Stimulated activated naive CD8-positive, alpha-beta T cell treated with anti-CD3 and anti-CD28 coated beads, Interleukin-15, Interleukin-2, amounts not matched to agents 100 ng/mL and 50 ng/mL, for 24 hours (primary cell): ENCODE measurements at regions not wholly inside any gene's neighbourhood (a gene's known extent, or its start where the extent isn't known, plus 50 kb on each side); places are given as distances from the start of the nearest gene placed in this dataset.

Experiments used
- H3K27ac Mint-ChIP-seq: one replicate; pipeline ENCODE4 v1.8.0; 2021; ENCODE audit warnings: mild to moderate bottlenecking, mixed read lengths
- H3K27me3 Mint-ChIP-seq: one replicate; pipeline ENCODE4 v1.8.0; 2021; ENCODE audit warnings: mixed read lengths
- H3K36me3 Mint-ChIP-seq: one replicate; pipeline ENCODE4 v1.8.0; 2021; ENCODE audit warnings: low read depth, mixed read lengths
- H3K4me1 Mint-ChIP-seq: one replicate; pipeline ENCODE4 v1.8.0; 2021; ENCODE audit warnings: low read depth, mixed read lengths
- H3K4me3 Mint-ChIP-seq: one replicate; pipeline ENCODE4 v1.8.0; 2021; ENCODE audit warnings: mild to moderate bottlenecking, mixed read lengths
- H3K9me3 Mint-ChIP-seq: one replicate; pipeline ENCODE4 v1.8.0; 2021; ENCODE audit warnings: mixed read lengths

DNA sequence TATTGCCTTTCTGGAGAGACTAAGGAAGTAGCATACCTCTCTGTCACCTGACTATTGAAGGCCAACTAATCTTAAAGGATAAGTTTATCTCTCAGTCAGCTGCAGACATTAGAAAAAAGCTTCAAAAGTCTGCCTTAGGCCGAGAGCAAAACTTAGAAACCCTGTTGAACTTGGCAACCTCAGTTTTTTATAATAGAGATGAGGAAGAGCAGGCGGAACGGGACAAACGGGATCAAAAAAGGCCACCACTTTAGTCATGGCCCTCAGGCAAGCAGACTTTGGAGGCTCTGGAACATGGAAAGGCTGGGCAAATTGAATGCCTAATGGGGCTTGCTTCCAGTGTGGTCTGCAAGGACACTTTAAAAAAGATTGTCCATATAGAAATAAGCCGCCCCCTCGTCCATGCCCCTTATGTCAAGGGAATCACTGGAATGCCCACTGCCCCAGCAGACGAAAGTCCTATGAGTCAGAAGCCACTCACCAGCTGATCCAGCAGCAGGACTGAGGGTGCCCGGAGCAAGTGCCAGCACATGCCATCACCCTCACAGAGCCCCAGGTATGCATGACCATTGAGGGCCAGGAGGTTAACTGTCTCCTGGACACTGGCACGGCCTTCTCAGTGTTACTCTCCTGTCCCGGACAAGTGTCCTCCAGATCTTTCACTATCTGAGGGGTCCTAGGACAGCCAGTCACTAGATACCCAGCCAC lies 61.5 kb upstream of the FAM98A start:
- Mint-ChIP-seq H3K27ac (no peak overlapping the region), H3K9me3 (peaks cover 18% of the 10 kb centered on the region), H3K4me1 (no peaks in the 10 kb centered on the region), H3K4me3 (no peak overlapping the region), H3K36me3 (no peaks in the 10 kb centered on the region), H3K27me3 (no peaks in the 10 kb centered on the region)

DNA sequence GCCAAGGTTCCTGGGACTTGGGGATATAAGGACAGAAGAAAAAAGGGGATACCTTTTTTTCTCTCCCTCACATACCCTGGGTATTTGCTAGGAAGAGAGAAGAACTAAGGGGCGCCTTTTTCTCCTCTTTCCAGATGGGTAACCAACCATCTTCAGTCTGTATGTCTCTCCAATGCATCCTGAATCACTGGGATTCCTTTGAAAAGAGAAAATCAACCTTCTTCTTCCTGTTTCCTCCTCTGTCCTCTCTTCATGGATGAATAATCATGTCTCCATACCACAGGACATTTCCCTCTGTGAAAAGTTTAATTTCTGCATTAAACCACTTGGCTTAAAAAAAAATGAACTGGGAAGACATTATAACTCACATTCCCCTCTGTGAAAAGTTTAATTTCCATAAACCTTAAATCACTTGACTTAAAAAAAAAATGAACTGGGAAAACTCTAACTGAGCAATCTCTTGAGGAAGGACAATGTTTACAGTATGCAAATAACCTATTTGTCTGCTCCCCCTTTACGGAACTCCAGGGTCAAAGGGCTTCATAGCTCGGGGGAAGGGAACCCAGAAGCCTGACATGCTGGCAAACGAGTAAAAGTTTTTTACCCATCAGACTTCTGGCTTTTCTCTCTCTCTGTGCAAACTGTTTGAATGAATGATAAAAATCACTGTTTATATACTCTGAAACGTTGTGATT lies 56.7 kb upstream of the FAM98A start:
- Mint-ChIP-seq H3K9me3 (peaks cover 6% of the 10 kb centered on the region), H3K27ac (no peak overlapping the region), H3K4me3 (no peak overlapping the region), H3K36me3 (no peaks in the 10 kb centered on the region), H3K27me3 (peaks cover 3% of the 10 kb centered on the region), H3K4me1 (no peaks in the 10 kb centered on the region)

DNA sequence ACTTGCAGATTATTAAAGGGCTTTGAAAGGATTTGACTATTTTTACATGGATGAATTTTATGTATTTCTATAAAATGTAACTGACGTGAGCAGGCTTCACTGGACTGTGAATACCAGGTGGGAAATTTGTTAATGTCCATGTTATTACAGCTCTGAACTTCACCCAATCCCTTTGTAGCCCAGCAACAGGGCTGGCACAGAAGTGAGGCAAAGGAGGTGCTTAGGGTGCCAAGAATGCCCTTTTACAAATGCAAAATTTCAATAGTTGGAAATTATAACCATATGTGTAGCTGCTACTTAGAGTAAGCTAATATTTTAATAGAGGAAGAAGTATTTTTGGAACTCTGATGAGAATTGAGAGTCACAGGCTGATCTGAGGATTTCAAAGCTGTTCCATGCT lies 53.7 kb upstream of the FAM98A start:
- H3K9me3 Mint-ChIP-seq, result peaks cover 6% of the 10 kb centered on the region
- H3K27ac Mint-ChIP-seq, result no peak overlapping the region
- no peak overlapping the region for H3K4me3 Mint-ChIP-seq
- H3K36me3 Mint-ChIP-seq, result no peaks in the 10 kb centered on the region
- no peaks in the 10 kb centered on the region for H3K4me1 Mint-ChIP-seq
- H3K27me3 Mint-ChIP-seq, result peaks cover 18% of the 10 kb centered on the region

DNA sequence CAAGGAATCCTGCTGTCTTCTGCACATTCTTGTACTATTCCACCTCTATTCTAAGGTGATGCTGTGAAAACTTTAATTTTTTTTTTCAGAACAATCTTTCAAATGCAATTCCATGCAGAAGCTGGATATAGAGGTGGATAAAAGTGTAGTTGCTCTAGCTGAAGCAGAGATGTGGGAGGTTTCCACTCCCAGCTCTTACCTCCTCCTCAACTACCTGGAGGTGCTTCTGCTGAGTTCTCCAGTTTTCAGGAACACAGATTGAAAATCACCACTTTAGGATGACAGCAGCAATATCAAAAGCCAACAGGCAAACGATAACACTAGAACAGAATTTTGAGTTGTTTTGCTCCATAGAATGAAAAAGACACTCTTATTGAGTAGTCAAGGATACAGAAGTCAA lies 51.1 kb upstream of the FAM98A start:
- no peak overlapping the region for H3K4me3 Mint-ChIP-seq
- H3K27me3 Mint-ChIP-seq, result peaks cover 18% of the 10 kb centered on the region
- H3K36me3 Mint-ChIP-seq, result no peaks in the 10 kb centered on the region
- no peaks in the 10 kb centered on the region for H3K9me3 Mint-ChIP-seq
- H3K4me1 Mint-ChIP-seq, result no peaks in the 10 kb centered on the region
- no peak overlapping the region for H3K27ac Mint-ChIP-seq
